NCI-H1436 (cell line): ENCODE measurements at regions not wholly inside any gene's neighbourhood (a gene's known extent, or its start where the extent isn't known, plus 50 kb on each side); places are given as distances from the start of the nearest gene placed in this dataset.

Experiments used
- DNase-seq: peaks from one replicate; lab custom pipeline; 2025; lab: John Stamatoyannopoulos, UW

GRCh38 chr13:33467556-33467955, 182.0 kb upstream of the STARD13 start:
- no peak for DNase-seq

DNA sequence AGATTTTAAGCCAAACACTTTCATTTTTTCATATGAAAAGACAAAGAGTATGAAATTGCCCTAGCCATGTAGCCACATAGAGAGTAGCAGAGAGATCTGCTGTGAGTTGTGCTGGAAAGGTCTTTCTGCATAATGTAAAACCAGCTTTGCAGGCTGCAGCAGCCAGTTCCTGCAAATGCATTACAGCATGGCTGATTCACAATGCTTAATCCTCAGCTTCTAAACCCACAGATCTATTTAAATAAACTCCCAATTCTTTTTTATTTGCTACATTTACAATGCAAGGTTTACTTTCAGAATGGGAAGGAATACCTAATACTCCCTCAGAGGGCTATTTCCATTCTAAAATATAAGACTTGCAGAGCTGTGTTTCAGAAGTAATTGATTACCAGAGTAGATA, 185.6 kb upstream of the STARD13 start:
- DNase-seq: no peak

DNA sequence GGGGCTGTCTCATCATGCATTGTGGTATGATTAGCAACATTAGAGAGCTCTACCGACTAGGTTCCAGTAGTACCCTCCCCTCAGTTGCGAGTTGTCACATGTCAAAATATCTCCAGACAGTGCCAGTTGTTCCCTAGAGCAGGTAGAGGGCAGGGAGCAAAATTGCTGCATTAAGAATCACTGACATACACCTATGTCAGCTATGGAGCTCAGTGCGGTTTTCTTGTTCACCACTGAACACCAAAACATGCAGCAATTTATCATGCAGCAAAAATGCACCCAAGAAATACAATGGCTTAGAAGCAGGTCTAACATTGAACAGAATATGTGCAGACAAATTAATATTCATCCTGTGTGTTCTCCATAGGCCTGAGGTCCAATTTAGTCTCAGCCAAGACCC, 186.9 kb upstream of the STARD13 start:
- DNase-seq: no peak

- no peak for DNase-seq
Observed at GRCh38 chr13:33479105-33479504, 193.6 kb upstream of the STARD13 start.

- DNase-seq: no peak
Observed at GRCh38 chr13:33480561-33480960, 195.0 kb upstream of the STARD13 start.

- no peak for DNase-seq
Observed at GRCh38 chr13:33483471-33483870, 197.9 kb upstream of the STARD13 start.

DNA sequence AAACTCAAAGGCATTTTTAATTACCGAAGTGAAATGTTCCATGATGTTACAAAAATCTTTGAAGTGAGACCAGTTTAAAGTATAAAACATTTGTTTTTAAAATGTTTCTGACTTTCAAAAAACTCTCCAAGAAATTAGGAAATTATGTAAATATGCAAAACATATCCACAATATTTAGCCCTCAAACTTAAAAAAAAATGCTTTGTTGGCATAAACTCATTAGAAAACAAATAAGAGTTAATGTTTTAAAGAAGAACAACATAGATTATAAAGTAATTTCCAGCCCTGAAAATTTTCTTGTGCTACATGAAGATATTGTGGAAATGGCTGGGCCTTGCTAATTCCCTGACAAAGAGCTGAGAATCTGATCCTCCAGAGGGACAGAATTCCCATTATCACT, 199.7 kb upstream of the STARD13 start:
- DNase-seq: no peak

DNA sequence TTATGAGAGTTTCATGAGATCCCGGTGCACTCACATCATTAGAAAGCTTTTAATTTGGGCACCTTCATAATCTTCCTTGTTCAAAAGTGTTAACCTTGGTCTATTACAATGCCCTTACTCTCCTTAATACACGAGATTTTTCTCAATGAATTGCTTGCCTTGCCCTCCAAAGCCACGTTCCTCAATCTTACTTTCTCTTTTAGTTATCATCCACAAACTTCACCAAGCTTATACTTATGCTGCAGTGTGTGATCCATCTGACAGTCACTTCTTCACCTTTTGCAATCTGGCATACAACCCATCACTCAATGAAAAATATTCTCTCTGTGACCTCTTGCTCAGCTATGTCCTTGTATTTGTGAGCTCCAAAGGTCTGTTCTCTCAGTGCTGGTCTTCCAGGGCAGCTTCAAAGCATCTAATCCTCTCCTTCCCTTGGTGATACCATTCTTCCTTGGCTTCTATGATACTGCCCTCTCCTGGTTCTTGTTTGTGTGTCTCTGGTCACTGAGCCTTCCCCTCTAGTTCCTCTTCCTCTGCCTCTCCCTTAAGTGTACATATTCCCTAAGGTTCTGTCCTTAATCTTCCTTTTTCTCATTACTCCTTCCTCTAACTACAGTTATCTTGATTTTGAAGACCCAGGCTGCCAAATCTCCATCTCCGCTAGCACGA, 202.2 kb upstream of the STARD13 start:
- DNase-seq: no peak

DNA sequence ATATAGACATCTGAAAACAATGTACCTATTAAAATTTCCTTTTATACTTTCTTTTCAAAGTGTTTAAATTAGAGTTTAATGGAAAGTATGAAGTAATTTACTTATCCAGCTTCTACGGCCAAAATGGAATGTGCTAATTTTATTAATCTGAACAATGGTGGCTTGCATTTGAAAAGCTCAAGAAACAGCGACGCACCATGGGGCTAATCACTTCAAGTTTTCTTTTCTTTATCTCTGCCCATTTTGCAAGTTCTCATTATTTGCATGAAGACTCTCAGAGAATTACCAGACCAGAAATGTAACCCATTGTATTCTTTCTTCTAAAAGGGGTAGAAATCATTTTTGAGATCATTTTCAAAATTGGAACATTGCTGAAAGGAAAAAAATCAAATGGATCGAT, 204.0 kb upstream of the STARD13 start:
- no peak for DNase-seq

DNA sequence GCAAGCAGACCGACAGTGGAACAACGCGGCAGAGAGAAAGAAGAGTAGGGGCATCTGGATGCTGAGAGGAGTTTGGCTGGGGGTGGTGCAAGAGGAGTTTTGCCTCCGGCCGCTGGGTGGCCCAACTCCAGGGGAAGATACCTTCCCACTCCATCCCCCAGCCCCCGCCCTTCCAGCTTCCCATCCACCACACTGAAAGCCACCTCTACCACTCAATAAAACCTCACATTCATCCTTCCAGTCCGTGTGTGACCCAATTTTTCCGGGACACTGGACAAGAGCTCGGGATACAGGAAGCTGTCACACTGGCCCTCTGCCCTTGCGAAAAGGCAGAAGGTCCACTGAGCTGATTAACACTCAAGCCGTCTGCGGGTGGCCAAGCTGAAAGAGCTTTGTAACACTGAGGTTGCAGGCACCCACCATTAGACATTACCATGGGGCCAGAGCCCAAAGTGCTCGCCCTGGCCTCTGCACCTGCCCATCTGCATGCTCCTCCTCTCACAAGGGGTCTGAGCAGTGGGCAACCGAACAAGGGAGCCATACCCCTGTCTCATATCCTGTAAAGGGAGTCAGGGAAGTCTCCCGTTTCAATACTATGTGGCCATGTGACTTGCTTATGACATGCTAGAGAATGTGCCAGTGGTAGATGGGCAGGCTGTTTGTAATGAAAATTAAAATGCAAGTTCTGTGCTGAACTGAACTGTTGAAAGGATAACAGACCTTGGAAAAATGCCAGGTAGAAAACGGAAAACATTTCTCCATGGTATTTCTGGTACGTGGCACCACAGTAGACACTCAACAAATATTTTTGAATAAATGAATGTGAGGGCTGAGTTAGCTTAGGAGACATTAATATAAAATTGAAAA, 205.1 kb upstream of the STARD13 start:
- no peak for DNase-seq

- no peak for DNase-seq
Observed at GRCh38 chr13:33493672-33494365, 208.3 kb upstream of the STARD13 start.

DNA sequence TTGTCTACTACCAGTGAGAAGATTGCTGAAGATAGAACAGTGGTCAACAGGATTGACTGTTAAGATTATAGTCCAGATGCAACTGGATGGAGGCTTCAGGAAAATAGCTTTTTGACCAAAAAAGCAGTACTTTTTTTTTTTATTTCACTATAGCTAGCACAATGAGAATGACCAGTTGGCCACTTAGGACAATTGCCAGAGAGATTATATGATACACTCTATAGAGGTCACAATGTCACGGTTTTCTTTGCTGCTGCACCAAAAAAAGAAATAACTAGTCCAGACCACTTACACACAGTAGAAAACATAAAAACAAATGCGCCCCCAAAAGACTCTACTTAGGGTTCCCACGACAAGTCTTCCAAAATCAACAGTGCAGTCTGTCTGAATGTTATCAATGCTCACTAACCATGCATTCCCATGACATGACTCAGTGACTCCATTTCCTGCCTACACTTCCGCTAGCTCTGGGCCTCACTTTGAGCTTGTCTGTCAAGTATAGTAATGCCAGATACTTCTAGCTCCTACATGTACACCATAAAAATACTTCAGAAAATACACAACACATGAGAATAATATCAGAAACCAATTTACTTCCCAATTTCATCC, 209.1 kb upstream of the STARD13 start:
- DNase-seq: no peak

- no peak for DNase-seq
Observed at GRCh38 chr13:33496336-33496735, 210.8 kb upstream of the STARD13 start.

DNA sequence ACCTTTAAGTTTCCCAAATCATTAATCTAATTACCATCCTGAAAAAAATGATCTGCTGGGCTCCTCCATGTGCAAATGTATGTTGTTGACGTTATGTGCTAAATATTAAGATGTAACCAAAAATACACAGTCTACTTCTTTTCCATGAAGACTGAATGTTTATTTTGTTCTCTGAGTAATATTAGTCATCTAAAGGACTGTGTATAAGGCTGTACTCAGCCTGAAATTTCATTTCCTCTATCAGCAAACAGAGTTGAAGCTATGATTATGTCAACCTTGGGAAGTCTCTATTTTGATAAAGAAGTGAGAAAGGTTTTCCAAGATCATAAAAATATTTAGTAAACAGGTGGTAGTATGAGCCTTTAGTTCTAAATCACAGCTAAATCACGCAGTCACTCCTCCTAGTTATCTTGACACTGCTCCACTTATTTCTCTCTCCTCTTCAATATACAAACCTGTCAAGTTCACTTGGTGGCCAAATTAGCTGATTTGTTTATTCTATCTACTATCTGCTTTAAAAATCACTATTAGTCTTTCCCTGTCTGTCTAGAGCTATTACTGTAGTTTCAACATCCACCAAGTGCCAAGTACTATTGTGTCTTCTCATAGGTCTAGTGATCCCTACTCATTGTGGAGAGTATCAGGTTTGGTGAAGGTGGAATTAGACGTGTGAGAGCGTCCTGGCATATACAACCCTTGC, 211.7 kb upstream of the STARD13 start:
- DNase-seq: no peak

DNA sequence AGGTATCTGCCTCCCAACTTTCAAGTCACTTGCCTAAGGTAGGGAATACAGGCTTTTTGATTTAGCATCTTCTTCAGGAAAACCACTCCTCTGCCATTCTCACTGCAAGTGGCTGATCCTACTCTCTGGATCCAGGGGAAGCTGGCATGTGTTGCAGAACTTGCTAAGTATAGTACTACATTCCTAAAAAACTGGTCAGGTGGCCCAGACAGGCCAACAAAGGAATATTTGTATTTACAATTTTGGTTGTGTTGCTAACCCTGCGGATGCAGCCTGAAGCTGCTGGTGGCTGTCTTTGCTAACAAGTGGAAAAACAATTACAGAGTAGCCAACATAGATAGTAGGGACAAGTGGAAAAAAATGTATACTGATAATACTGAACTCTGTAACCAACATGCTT, 222.5 kb upstream of the STARD13 start:
- no peak for DNase-seq

GRCh38 chr13:33509642-33510229, 224.2 kb upstream of the STARD13 start:
- DNase-seq: no peak

DNA sequence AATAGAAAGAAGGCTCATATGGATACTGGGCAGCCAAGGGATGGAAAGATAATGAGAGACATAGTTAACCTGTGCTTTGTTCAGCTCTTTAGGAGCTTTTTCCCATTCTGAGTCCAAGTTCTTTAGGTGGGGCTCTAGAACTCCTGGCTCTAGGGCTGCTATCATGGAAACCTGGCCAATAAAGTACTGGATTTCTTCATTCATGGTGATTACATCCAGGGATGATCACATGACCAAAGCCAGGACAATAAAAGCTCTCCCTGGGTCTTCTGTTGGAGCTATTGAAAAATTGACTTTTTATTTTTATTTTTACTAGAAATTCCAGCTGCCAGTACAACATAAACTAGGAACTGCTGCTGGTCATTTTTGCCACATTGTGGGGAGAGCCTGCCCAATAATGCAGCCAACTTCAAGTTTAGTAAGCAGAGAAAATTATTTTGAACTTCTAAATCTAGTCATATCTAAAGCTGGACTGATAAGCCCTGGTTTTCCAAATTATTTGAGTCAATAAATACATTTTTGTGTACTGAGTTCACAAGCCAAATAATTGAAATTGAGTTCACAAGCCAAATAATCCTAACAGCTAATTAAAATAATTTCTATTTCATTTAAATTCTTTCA, 224.9 kb upstream of the STARD13 start:
- no peak for DNase-seq

DNA sequence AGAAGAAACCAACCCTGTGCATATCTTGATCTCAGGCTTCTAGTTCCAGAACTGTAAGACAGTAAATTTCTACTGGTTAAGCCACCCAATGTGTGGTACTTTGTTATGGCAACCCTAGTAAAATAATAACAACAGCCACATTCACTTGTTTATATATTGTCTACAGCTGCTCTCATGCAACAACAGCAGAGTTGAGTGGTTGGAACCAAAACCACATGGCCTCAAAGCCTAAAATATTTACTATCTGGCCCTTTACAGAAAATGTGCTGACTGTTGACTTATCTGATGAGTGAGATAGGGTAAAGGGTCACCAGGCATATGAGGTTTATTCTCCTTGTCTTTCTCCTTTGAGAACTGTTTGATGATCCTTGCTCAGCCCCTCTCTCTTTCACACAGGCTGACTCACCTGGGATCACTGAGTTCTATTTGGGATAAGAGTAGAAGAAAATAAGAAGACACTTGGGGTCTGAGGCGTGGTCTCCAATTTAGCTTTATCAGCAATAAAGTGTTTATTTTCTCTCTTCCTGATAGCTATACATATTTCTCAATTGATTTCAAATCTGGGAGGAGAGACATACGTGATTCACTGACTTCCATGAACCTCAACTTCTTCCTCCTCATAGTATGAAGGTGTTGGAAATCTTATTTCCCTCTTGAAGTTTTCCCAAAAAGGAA, 227.5 kb upstream of the STARD13 start:
- DNase-seq: no peak

DNA sequence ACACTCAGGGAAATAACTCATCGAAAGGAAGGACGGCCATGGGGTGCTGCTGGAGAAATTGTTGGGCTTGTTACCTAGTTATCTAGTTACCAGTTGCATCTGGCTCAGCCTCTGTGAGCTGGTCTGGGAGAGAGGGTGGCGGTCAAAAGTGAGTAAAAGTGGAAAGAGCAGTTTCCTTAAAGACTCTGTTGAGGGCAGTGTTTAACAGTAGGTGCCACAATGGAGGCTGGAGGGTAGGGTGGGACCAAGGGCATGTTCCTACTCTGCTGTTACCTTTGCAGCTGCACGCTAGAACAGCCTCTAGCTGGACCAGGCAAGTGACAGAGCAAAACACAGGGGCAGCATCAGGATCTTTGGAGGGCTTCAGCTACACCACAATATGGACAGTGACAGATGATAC, 228.8 kb upstream of the STARD13 start:
- no peak for DNase-seq

GRCh38 chr13:33515146-33515545, 229.6 kb upstream of the STARD13 start:
- no peak for DNase-seq

DNA sequence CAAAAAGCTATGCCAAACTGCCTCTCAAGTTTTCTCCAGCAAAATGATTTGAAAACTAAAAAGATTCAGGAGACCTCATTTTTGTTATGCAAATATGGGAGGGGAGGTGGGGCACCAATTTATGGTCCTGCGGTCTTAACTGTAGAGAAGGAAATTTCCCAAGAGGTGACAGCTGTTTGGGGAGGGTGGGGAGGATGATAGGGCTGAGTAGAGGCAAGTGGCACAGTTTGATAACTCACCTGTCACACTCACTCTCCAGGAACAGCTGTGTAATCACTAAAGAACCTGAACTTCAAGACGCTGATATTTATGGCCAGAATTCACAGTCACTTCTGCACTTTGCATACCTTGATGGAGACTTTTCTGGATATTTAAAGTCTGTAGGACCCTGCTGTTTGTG, 232.9 kb upstream of the STARD13 start:
- no peak for DNase-seq
